Fibroblast of pulmonary artery (primary cell): ENCODE measurements at regions not wholly inside any gene's neighbourhood (a gene's known extent, or its start where the extent isn't known, plus 50 kb on each side); places are given as distances from the start of the nearest gene placed in this dataset.

Experiments
- DNase-seq: peaks from one replicate; pipeline ENCODE4 v3.0.0-alpha.2; 2010; ENCODE audit warnings: low read depth
- H3K4me3 ChIP-seq: replicated peaks from 2 replicates; pipeline ENCODE4 v1.5.1; 2011; ENCODE audit warnings: low read depth, mild to moderate bottlenecking, control low read depth, low read length, moderate library complexity
- TF ChIP-seq, protein P1 (sequence below): IDR thresholded peaks from 2 replicates; pipeline ENCODE4 v1.5.1; 2011; ENCODE audit warnings: mild to moderate bottlenecking, control low read depth, low read length, inconsistent platforms; ENCODE audit errors: missing control alignments

DNA sequence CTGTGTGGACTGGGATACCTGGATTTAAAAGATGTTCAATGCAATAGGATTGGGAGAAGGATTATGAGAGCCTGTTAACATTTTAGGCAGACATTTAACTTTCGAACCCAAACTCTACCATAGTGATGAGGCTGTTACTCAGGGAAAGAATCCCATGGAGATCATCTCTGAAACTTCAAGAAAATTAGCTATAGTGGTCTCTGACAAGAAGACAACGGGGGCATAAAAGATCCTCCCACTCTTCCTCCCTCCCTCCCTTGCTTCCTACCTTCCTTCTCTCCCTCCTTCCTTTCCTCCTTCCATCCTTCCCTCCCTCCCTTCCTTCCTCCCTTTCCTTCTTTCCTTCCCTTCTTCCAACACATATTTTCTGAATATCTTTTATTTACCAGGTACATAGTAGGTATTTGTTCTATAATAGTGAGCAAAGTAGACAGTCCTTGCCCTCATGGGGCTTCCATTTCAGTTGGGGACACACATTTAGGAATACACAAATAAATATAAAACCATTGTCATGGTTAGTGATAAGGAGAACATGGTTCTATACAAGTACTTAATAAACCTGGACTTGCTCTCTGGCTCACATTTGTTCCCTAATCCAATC lies 143.2 kb downstream of the ATP6V1G3 start:
- H3K4me3 ChIP-seq, result no peak overlapping the region
- DNase-seq, result no peak
- TF ChIP-seq, protein P1, sequence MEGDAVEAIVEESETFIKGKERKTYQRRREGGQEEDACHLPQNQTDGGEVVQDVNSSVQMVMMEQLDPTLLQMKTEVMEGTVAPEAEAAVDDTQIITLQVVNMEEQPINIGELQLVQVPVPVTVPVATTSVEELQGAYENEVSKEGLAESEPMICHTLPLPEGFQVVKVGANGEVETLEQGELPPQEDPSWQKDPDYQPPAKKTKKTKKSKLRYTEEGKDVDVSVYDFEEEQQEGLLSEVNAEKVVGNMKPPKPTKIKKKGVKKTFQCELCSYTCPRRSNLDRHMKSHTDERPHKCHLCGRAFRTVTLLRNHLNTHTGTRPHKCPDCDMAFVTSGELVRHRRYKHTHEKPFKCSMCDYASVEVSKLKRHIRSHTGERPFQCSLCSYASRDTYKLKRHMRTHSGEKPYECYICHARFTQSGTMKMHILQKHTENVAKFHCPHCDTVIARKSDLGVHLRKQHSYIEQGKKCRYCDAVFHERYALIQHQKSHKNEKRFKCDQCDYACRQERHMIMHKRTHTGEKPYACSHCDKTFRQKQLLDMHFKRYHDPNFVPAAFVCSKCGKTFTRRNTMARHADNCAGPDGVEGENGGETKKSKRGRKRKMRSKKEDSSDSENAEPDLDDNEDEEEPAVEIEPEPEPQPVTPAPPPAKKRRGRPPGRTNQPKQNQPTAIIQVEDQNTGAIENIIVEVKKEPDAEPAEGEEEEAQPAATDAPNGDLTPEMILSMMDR, result no peak

GRCh38 chr1:198391393-198392020 lies 149.0 kb downstream of the ATP6V1G3 start:
- DNase-seq, result no peak
- TF ChIP-seq, protein P1, result no peak
- H3K4me3 ChIP-seq, result no peak overlapping the region

- no peak overlapping the region for H3K4me3 ChIP-seq
- TF ChIP-seq, protein P1, result no peak
- DNase-seq, result peak; percentile 9
These were observed 152.9 kb downstream of the ATP6V1G3 start for GRCh38 chr1:198387587-198387986.

DNA sequence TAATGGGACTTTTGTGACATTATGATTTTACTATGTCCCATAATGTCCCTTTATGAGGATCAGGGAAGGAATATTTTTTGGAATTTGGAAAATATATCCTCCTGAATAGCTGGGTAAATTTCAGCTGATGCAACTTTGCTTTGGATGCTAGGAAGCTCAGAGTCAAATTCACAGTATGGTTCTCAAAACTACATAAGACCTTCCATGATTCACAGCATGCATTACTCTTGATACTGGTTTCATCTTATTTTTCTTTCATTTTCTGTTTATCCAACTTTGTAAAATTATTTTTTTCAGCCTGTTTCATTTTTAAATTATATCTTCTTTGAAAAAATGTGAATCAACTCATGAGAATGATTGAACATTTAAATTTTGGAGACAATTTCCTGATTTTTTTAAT lies 160.2 kb downstream of the ATP6V1G3 start:
- DNase-seq, result no peak
- H3K4me3 ChIP-seq, result no peak overlapping the region
- TF ChIP-seq, protein P1, result no peak

DNA sequence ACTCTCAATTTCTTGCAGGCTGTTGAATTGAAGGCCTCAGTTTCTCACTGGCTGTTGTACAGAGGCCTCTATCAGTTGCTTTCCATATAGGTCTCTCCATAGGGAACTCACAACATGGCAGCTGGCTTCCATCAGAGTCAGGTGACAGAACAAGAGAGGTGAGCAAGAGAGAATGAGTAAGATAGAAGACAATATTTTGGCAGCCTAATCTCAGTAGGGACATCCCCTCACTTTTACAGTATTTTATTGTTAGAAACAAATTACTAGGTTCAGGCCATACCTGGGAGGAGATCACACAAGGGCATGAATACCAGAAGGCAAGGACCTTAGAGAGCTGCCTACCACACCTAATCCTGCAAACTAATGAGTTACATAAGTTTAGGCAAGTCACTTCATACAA lies 162.8 kb downstream of the ATP6V1G3 start:
- H3K4me3 ChIP-seq, result no peak overlapping the region
- TF ChIP-seq, protein P1, result no peak

DNA sequence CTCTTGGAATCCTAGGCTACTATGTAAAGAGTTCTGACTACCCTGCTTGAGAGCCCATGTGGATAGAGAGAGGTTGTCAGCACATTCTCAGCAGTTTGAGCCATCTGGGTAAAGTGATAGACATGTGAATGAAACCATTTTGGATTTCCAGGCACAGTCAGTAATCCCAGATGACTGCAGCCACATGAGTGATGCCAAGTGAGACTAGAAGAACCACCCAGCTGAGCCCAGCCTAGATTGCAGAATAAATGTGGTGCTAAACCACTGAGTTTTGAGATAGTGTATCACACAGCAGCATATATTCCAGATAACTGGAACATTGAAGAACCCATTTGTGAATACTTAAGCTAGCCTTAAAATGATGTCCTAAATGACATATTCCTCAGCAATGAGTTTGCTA lies 166.2 kb downstream of the ATP6V1G3 start:
- TF ChIP-seq, protein P1, result no peak
- no peak overlapping the region for H3K4me3 ChIP-seq
- no peak for DNase-seq

More for the DNA sequence above, 162.8 kb downstream of the ATP6V1G3 start:
- no peak for DNase-seq

DNA sequence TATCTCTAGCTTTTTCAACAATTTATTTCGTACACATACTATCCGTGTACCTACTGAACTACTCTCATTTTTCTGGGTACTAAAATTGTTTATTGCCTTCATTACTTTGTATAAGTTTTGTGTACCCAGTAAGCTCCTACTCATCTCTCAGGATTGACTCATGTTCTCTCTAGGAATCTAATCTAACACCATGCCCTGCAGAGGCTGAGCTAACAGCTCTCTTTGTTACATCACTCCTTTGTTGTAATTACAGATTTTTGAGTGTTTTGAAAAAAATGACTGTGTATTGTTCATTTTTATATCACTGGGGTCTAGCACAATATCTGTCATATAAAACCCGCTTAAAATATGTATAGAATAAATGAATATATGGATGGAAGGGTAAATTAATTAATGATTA lies 167.1 kb downstream of the ATP6V1G3 start:
- peak; percentile 40 for DNase-seq
- H3K4me3 ChIP-seq, result no peak overlapping the region

More for the DNA sequence above, 167.1 kb downstream of the ATP6V1G3 start:
- TF ChIP-seq, protein P1, result no peak
